H1 (cell line): ENCODE measurements at regions not wholly inside any gene's neighbourhood (a gene's known extent, or its start where the extent isn't known, plus 50 kb on each side); places are given as distances from the start of the nearest gene placed in this dataset.

Source experiments
- CTCF ChIA-PET: fragments of 300-600 bp; sonication (Branson Sonifier 250); formaldehyde crosslinking; loops from one replicate; lab custom pipeline; 2021; ENCODE audit not compliant: partially characterized antibody; lab: Charles Lee
- POLR2A ChIA-PET: fragments of 300-600 bp; sonication (Branson Sonifier 250); formaldehyde crosslinking; loops from one replicate; lab custom pipeline; 2021; ENCODE audit warnings: inconsistent platforms; ENCODE audit not compliant: partially characterized antibody; lab: Charles Lee
- DNase-seq, 2 experiments: peaks; one replicate each; pipeline versions ENCODE4 v3.0.0 to v3.0.0-alpha.2; 2010 to 2022; ENCODE audit warnings: low spot score in 2 of 2, low read depth in 1 of 2, mixed read lengths in 1 of 2
- FAIRE-seq: peaks from 2 replicates; lab custom pipeline; 2011; peaks lifted over from hg19 to GRCh38; lab: Jason Lieb, UNC
- H2AFZ ChIP-seq: 2 replicates; pipeline ENCODE4 v1.8.1; 2012; ENCODE audit warnings: low read length, inconsistent platforms
- H2AK5ac ChIP-seq: 2 replicates; pipeline ENCODE4 v1.6.1; 2013; ENCODE audit warnings: low read depth, low read length
- H2BK120ac ChIP-seq: replicated peaks from 2 replicates; pipeline ENCODE3; 2013; ENCODE audit warnings: low read depth, low read length, inconsistent platforms
- H2BK12ac ChIP-seq: 2 replicates; pipeline ENCODE4 v1.6.1; 2013; ENCODE audit warnings: low read depth, low read length
- H2BK15ac ChIP-seq: 2 replicates; pipeline ENCODE4 v1.6.1; 2013; ENCODE audit warnings: low read length
- H2BK20ac ChIP-seq: 2 replicates; pipeline ENCODE4 v1.6.1; 2013; ENCODE audit warnings: low read length
- H2BK5ac ChIP-seq: 2 replicates; pipeline ENCODE4 v1.6.1; 2013; ENCODE audit warnings: low read depth, low read length
- H3K14ac ChIP-seq: 2 replicates; pipeline ENCODE4 v1.6.1; 2013; ENCODE audit warnings: inconsistent platforms; ENCODE audit not compliant: insufficient read length
- H3K18ac ChIP-seq: 2 replicates; pipeline ENCODE4 v1.6.1; 2013; ENCODE audit warnings: low read length; ENCODE audit errors: extremely low read depth
- H3K23ac ChIP-seq: 2 replicates; pipeline ENCODE4 v1.6.1; 2013; ENCODE audit warnings: inconsistent platforms; ENCODE audit not compliant: insufficient read length
- H3K23me2 ChIP-seq: 2 replicates; pipeline ENCODE4 v1.6.1; 2013; ENCODE audit warnings: low read depth, low read length
- H3K27ac ChIP-seq: 2 replicates; pipeline ENCODE4 v1.6.1; 2011; ENCODE audit warnings: low read depth, low read length, inconsistent platforms
- H3K27me3 ChIP-seq, 4 experiments: replicated peaks in 1 of 4; 1 replicate in 1 of 4; 2 replicates in 3 of 4; pipeline versions ENCODE4 v1.6.1 to v1.8.1; 2011 to 2013; ENCODE audit warnings: low read length in 3 of 4, mild to moderate bottlenecking in 3 of 4, inconsistent platforms in 2 of 4, mixed read lengths in 2 of 4, moderate library complexity in 1 of 4; ENCODE audit not compliant: control insufficient read depth in 3 of 4, insufficient read depth in 3 of 4; ENCODE audit errors: extremely low read depth in 1 of 4
- H3K36me3 ChIP-seq, 4 experiments: 2 replicates each; pipeline versions ENCODE4 v1.6.1 to v1.8.1; 2011 to 2013; ENCODE audit warnings: mild to moderate bottlenecking in 4 of 4, low read length in 3 of 4, moderate library complexity in 2 of 4, control low read depth in 1 of 4, inconsistent platforms in 1 of 4; ENCODE audit not compliant: insufficient read depth in 4 of 4, control insufficient read depth in 2 of 4
- H3K4ac ChIP-seq: replicated peaks from 2 replicates; pipeline ENCODE3; 2013; ENCODE audit warnings: low read length, low read depth, mixed read lengths, inconsistent platforms; ENCODE audit not compliant: insufficient read length
- H3K4me1 ChIP-seq, 4 experiments: replicated peaks in 1 of 4; 1 replicate in 1 of 4; 2 replicates in 3 of 4; pipeline versions ENCODE4 v1.6.1 to v1.8.1; 2011 to 2013; ENCODE audit warnings: low read length in 3 of 4, inconsistent platforms in 2 of 4, mixed read lengths in 1 of 4; ENCODE audit not compliant: insufficient read depth in 4 of 4, control insufficient read depth in 3 of 4
- H3K4me2 ChIP-seq, 2 experiments: 2 replicates each; pipeline versions ENCODE4 v1.6.1 to v1.8.1; 2011 to 2013; ENCODE audit warnings: low read depth in 2 of 2, low read length in 2 of 2, control low read depth in 1 of 2, inconsistent platforms in 1 of 2, mild to moderate bottlenecking in 1 of 2; ENCODE audit not compliant: insufficient read depth in 1 of 2
- H3K4me3 ChIP-seq, 4 experiments: fragments of 200-600, 300-600 bp in 1 of 4; sonication (generic), shearing (Covaris generic), sonication (Bioruptor Twin) in 1 of 4; 2 replicates each; pipeline versions ENCODE4 v1.5.1 to v1.8.1; 2011 to 2016; ENCODE audit warnings: low read length in 4 of 4, low read depth in 3 of 4, control low read depth in 2 of 4, inconsistent platforms in 2 of 4, mild to moderate bottlenecking in 2 of 4, mixed read lengths in 1 of 4, moderate library complexity in 1 of 4; ENCODE audit not compliant: insufficient read depth in 2 of 4; ENCODE audit errors: extremely low read depth in 1 of 4
- H3K56ac ChIP-seq: replicated peaks from 2 replicates; pipeline ENCODE3; 2013; ENCODE audit warnings: low read depth, mild to moderate bottlenecking, mixed read lengths, low read length, inconsistent platforms; ENCODE audit not compliant: insufficient read length
- H3K79me1 ChIP-seq: 2 replicates; pipeline ENCODE4 v1.6.1; 2013; ENCODE audit warnings: low read depth, low read length, control low read depth
- H3K79me2 ChIP-seq, 2 experiments: 2 replicates each; pipeline versions ENCODE4 v1.6.1 to v1.8.1; 2012 to 2013; ENCODE audit warnings: low read length in 2 of 2, mild to moderate bottlenecking in 2 of 2, inconsistent platforms in 1 of 2; ENCODE audit not compliant: insufficient read depth in 2 of 2, control insufficient read depth in 1 of 2
- H3K9ac ChIP-seq, 4 experiments: replicated peaks in 1 of 4; 1 replicate in 1 of 4; 2 replicates in 3 of 4; pipeline versions ENCODE4 v1.6.1 to v1.8.1; 2011 to 2013; ENCODE audit warnings: low read depth in 3 of 4, low read length in 3 of 4, control low read depth in 2 of 4, mild to moderate bottlenecking in 2 of 4, moderate library complexity in 2 of 4, inconsistent platforms in 1 of 4; ENCODE audit errors: extremely low read depth in 1 of 4
- H3K9me3 ChIP-seq, 2 experiments: 2 replicates each; pipeline versions ENCODE4 v1.6.1 to v1.8.1; 2012 to 2013; ENCODE audit warnings: mild to moderate bottlenecking in 2 of 2, moderate library complexity in 2 of 2, control low read depth in 1 of 2, inconsistent platforms in 1 of 2, low read depth in 1 of 2, low read length in 1 of 2, mixed read lengths in 1 of 2; ENCODE audit not compliant: insufficient read depth in 2 of 2
- H4K20me1 ChIP-seq, 2 experiments: replicated peaks in 1 of 2; 2 replicates each; pipeline versions ENCODE3 to v1.8.1; 2011 to 2013; ENCODE audit warnings: inconsistent platforms in 2 of 2, low read length in 2 of 2, mild to moderate bottlenecking in 1 of 2; ENCODE audit not compliant: insufficient read depth in 2 of 2, control insufficient read depth in 1 of 2
- H4K5ac ChIP-seq: 2 replicates; pipeline ENCODE4 v1.6.1; 2013; ENCODE audit warnings: low read length, low read depth, mixed read lengths, inconsistent platforms; ENCODE audit not compliant: insufficient read length
- H4K8ac ChIP-seq: 2 replicates; pipeline ENCODE4 v1.8.0; 2013; ENCODE audit warnings: mild to moderate bottlenecking, moderate library complexity, low read length, inconsistent platforms; ENCODE audit not compliant: insufficient read depth; ENCODE audit errors: extremely low read depth
- H4K91ac ChIP-seq: replicated peaks from 2 replicates; pipeline ENCODE3; 2013; ENCODE audit warnings: low read length, mixed read lengths, inconsistent platforms; ENCODE audit not compliant: insufficient read length
- CBX5 ChIP-seq: fragments of 300-800, 300-1000 bp; sonication (generic); IDR thresholded peaks from 2 replicates; pipeline ENCODE4 v1.7.1; 2016; ENCODE audit warnings: antibody characterized with exemption, low read length, low read depth
- SRF ChIP-seq: IDR thresholded peaks from 2 replicates; pipeline ENCODE4 v1.6.1; 2011; ENCODE audit warnings: mild to moderate bottlenecking, low read depth, low read length, moderate library complexity
- WGBS, 2 experiments: shearing (Covaris generic) in 1 of 2; methylation state at CpG; one replicate each; pipeline versions ENCODE4 v1.1.6 to v1.1.7; 2013 to 2015; ENCODE audit warnings: low lambda C conversion rate in 2 of 2, mixed read lengths in 2 of 2, inconsistent platforms in 1 of 2, low coverage in 1 of 2, missing lambda C conversion rate in 1 of 2; ENCODE audit not compliant: insufficient replicate concordance in 2 of 2, insufficient coverage in 1 of 2, insufficient read length in 1 of 2; ENCODE audit errors: extremely low coverage in 1 of 2, missing lambda C conversion rate in 1 of 2; 5-methylcytosine and 5-hydroxymethylcytosine counted together

GRCh38 chr2:12113412-12113811, 367.0 kb downstream of the LPIN1 start:
- POLR2A ChIA-PET: no interaction called here

More at GRCh38 chr2:12113412-12113811, 367.0 kb downstream of the LPIN1 start:
- FAIRE-seq: no peak
- Histone ChIP-seq H4K91ac (no peak overlapping the region), H2BK20ac (no peak overlapping the region), H4K5ac (no peak overlapping the region), H3K27ac (no peak overlapping the region), H2BK12ac (no peak overlapping the region), H3K9me3 (no peaks in the 10 kb centered on the region), H3K4me3 (no peak overlapping the region), H4K8ac (no peak overlapping the region), H3K18ac (no peak overlapping the region), H3K36me3 (no peaks in the 10 kb centered on the region), H2BK15ac (no peak overlapping the region), H3K9ac (no peak overlapping the region), H3K4ac (no peak overlapping the region), H3K4me2 (no peak overlapping the region), H4K20me1 (no peaks in the 10 kb centered on the region), H2AK5ac (no peak overlapping the region), H3K56ac (no peak overlapping the region), H3K23ac (no peak overlapping the region), H2AFZ (no peak overlapping the region), H3K4me1 (peaks cover 0 to 3% (median 2%) of the 10 kb centered on the region in 4 experiments; a peak in 3 of 7 replicates), H3K23me2 (no peaks in the 10 kb centered on the region), H2BK120ac (no peak overlapping the region), H3K14ac (no peak overlapping the region), H2BK5ac (no peak overlapping the region), H3K27me3 (no peaks in the 10 kb centered on the region), H3K79me1 (no peaks in the 10 kb centered on the region), H3K79me2 (no peaks in the 10 kb centered on the region)
- CTCF ChIA-PET: interaction anchor here (0.6 kb wide), 2 partner anchors 87 to 441 kb away, joined by 3 to 4 read pairs; no protein-coding TSS in a partner anchor
- no peak for DNase-seq
- no peak for TF ChIP-seq CBX5
- TF ChIP-seq SRF: no peak
- WGBS, 2 experiments: 79% methylated on average over 1 of the region's 1 CpG; no CpG with 5 or more reads in 1 of the 2 experiments
